ENCODE measurements at regions not wholly inside any gene's neighbourhood (a gene's known extent, or its start where the extent isn't known, plus 50 kb on each side); places are given as distances from the start of the nearest gene placed in this dataset.

GRCh38 chr10:8533462-8533861 is 479.0 kb downstream of the GATA3 start:
- Histone ChIP-seq H2AFZ (ENCODE audit: low read length) (no peak overlapping the region), H2BK12ac (ENCODE audit: low read length) (no peak overlapping the region), H2AK5ac (ENCODE audit: low read depth, low read length) (no peak overlapping the region), H2BK5ac (ENCODE audit: low read length) (no peak overlapping the region), H3K23ac (ENCODE audit: low read depth, low read length, poor library complexity) (no peak overlapping the region), H3K14ac (ENCODE audit: low read length) (no peak overlapping the region), H3K4me1 (ENCODE audit: control insufficient read depth in 2 of 2, insufficient read depth in 1 of 2, low read depth in 1 of 2, low read length in 2 of 2) (peaks cover 0 to 2% of the 10 kb centered on the region in 2 donors), H3K9me3 (replicated peaks in 1 of 2; ENCODE audit: control insufficient read depth in 2 of 2, insufficient read depth in 1 of 2, low read depth in 1 of 2, low read length in 2 of 2) (no peaks in the 10 kb centered on the region), H4K91ac (ENCODE audit: low read depth, low read length, poor library complexity) (no peak overlapping the region), H3K27ac (replicated peaks; ENCODE audit: low read length) (no peak overlapping the region), H3K4me2 (ENCODE audit: insufficient read depth, low read length, poor library complexity, severe bottlenecking) (no peak overlapping the region), H3K18ac (ENCODE audit: low read length) (no peak overlapping the region), H3K36me3 (replicated peaks in 1 of 2; ENCODE audit: control insufficient read depth in 2 of 2, insufficient read depth in 2 of 2, low read length in 2 of 2) (no peaks in the 10 kb centered on the region), H3K4ac (ENCODE audit: low read length) (no peak overlapping the region), H2BK15ac (ENCODE audit: low read length) (no peak overlapping the region), H2BK120ac (ENCODE audit: low read depth, low read length) (no peak overlapping the region), H3K79me1 (ENCODE audit: low read depth, low read length) (no peaks in the 10 kb centered on the region), H3K9ac (ENCODE audit: low read depth, low read length, poor library complexity) (no peak overlapping the region), H4K8ac (ENCODE audit: low read depth, low read length) (no peak overlapping the region), H3K27me3 (ENCODE audit: control insufficient read depth in 3 of 3, insufficient read depth in 3 of 3, low read depth in 1 of 3, low read length in 3 of 3) (no peaks in the 10 kb centered on the region), H3K4me3 (ENCODE audit: low read length in 2 of 2) (no peak overlapping the region)
- no peak for DNase-seq (ENCODE audit: low spot score)
- WGBS, 2 donors (ENCODE audit: extremely low coverage in 2 of 2, insufficient read length in 2 of 2, insufficient replicate concordance in 1 of 2), result no CpG with 5 or more reads among the region's 12 CpGs

GRCh38 chr10:8534096-8534495 is 479.6 kb downstream of the GATA3 start:
- Histone ChIP-seq H3K9me3 (replicated peaks in 1 of 2; ENCODE audit: control insufficient read depth in 2 of 2, insufficient read depth in 1 of 2, low read depth in 1 of 2, low read length in 2 of 2) (no peaks in the 10 kb centered on the region), H2BK5ac (ENCODE audit: low read length) (no peak overlapping the region), H3K36me3 (replicated peaks in 1 of 2; ENCODE audit: control insufficient read depth in 2 of 2, insufficient read depth in 2 of 2, low read length in 2 of 2) (no peaks in the 10 kb centered on the region), H2AFZ (ENCODE audit: low read length) (no peak overlapping the region), H2BK15ac (ENCODE audit: low read length) (no peak overlapping the region), H4K8ac (ENCODE audit: low read depth, low read length) (no peak overlapping the region), H3K4me1 (ENCODE audit: control insufficient read depth in 2 of 2, insufficient read depth in 1 of 2, low read depth in 1 of 2, low read length in 2 of 2) (peaks cover 0 to 2% of the 10 kb centered on the region in 2 donors), H3K27ac (replicated peaks; ENCODE audit: low read length) (no peak overlapping the region), H3K18ac (ENCODE audit: low read length) (no peak overlapping the region), H3K27me3 (ENCODE audit: control insufficient read depth in 3 of 3, insufficient read depth in 3 of 3, low read depth in 1 of 3, low read length in 3 of 3) (no peaks in the 10 kb centered on the region), H3K4me2 (ENCODE audit: insufficient read depth, low read length, poor library complexity, severe bottlenecking) (no peak overlapping the region), H3K79me1 (ENCODE audit: low read depth, low read length) (no peaks in the 10 kb centered on the region), H2BK12ac (ENCODE audit: low read length) (no peak overlapping the region), H3K23ac (ENCODE audit: low read depth, low read length, poor library complexity) (no peak overlapping the region), H2BK120ac (ENCODE audit: low read depth, low read length) (no peak overlapping the region), H3K14ac (ENCODE audit: low read length) (no peak overlapping the region), H2AK5ac (ENCODE audit: low read depth, low read length) (no peak overlapping the region), H3K4ac (ENCODE audit: low read length) (no peak overlapping the region), H3K9ac (ENCODE audit: low read depth, low read length, poor library complexity) (no peak overlapping the region), H4K91ac (ENCODE audit: low read depth, low read length, poor library complexity) (no peak overlapping the region), H3K4me3 (ENCODE audit: low read length in 2 of 2) (no peak overlapping the region)
- WGBS, 2 donors (ENCODE audit: extremely low coverage in 2 of 2, insufficient read length in 2 of 2, insufficient replicate concordance in 1 of 2), result no CpG with 5 or more reads among the region's 6 CpGs
- no peak for DNase-seq (ENCODE audit: low spot score)

GRCh38 chr10:8534891-8535290 is 480.4 kb downstream of the GATA3 start:
- H4K91ac ChIP-seq (ENCODE audit: low read depth, low read length, poor library complexity), result no peak overlapping the region
- H3K36me3 ChIP-seq (replicated peaks in 1 of 2; ENCODE audit: control insufficient read depth in 2 of 2, insufficient read depth in 2 of 2, low read length in 2 of 2), result no peaks in the 10 kb centered on the region
- H3K14ac ChIP-seq (ENCODE audit: low read length), result no peak overlapping the region
- no peak overlapping the region for H3K4me2 ChIP-seq (ENCODE audit: insufficient read depth, low read length, poor library complexity, severe bottlenecking)
- peaks cover 0 to 2% of the 10 kb centered on the region in 2 donors for H3K9me3 ChIP-seq (replicated peaks in 1 of 2; ENCODE audit: control insufficient read depth in 2 of 2, insufficient read depth in 1 of 2, low read depth in 1 of 2, low read length in 2 of 2)
- H2BK15ac ChIP-seq (ENCODE audit: low read length), result no peak overlapping the region
- DNase-seq (ENCODE audit: low spot score), result no peak
- H3K79me1 ChIP-seq (ENCODE audit: low read depth, low read length), result no peaks in the 10 kb centered on the region
- H2AFZ ChIP-seq (ENCODE audit: low read length), result no peak overlapping the region
- no peak overlapping the region for H4K8ac ChIP-seq (ENCODE audit: low read depth, low read length)
- H2BK120ac ChIP-seq (ENCODE audit: low read depth, low read length), result no peak overlapping the region
- H2AK5ac ChIP-seq (ENCODE audit: low read depth, low read length), result no peak overlapping the region
- no CpG with 5 or more reads among the region's 4 CpGs for WGBS, 2 donors (ENCODE audit: extremely low coverage in 2 of 2, insufficient read length in 2 of 2, insufficient replicate concordance in 1 of 2)
- H3K23ac ChIP-seq (ENCODE audit: low read depth, low read length, poor library complexity), result no peak overlapping the region
- H3K18ac ChIP-seq (ENCODE audit: low read length), result no peak overlapping the region
- H2BK5ac ChIP-seq (ENCODE audit: low read length), result no peak overlapping the region
- no peak overlapping the region for H3K4me3 ChIP-seq (ENCODE audit: low read length in 2 of 2)
- H2BK12ac ChIP-seq (ENCODE audit: low read length), result no peak overlapping the region
- H3K27me3 ChIP-seq (ENCODE audit: control insufficient read depth in 3 of 3, insufficient read depth in 3 of 3, low read depth in 1 of 3, low read length in 3 of 3), result no peaks in the 10 kb centered on the region
- no peak overlapping the region for H3K27ac ChIP-seq (replicated peaks; ENCODE audit: low read length)
- H3K4me1 ChIP-seq (ENCODE audit: control insufficient read depth in 2 of 2, insufficient read depth in 1 of 2, low read depth in 1 of 2, low read length in 2 of 2), result peaks cover 0 to 2% of the 10 kb centered on the region in 2 donors
- no peak overlapping the region for H3K9ac ChIP-seq (ENCODE audit: low read depth, low read length, poor library complexity)
- H3K4ac ChIP-seq (ENCODE audit: low read length), result no peak overlapping the region

GRCh38 chr10:8539056-8539455 is 484.6 kb downstream of the GATA3 start:
- no peaks in the 10 kb centered on the region for H3K36me3 ChIP-seq (replicated peaks in 1 of 2; ENCODE audit: control insufficient read depth in 2 of 2, insufficient read depth in 2 of 2, low read length in 2 of 2)
- H3K18ac ChIP-seq (ENCODE audit: low read length), result no peak overlapping the region
- H3K27me3 ChIP-seq (ENCODE audit: control insufficient read depth in 3 of 3, insufficient read depth in 3 of 3, low read depth in 1 of 3, low read length in 3 of 3), result no peaks in the 10 kb centered on the region
- H3K4me2 ChIP-seq (ENCODE audit: insufficient read depth, low read length, poor library complexity, severe bottlenecking), result no peak overlapping the region
- WGBS, 2 donors (ENCODE audit: extremely low coverage in 2 of 2, insufficient read length in 2 of 2, insufficient replicate concordance in 1 of 2), result no CpG with 5 or more reads among the region's 3 CpGs
- H2BK12ac ChIP-seq (ENCODE audit: low read length), result no peak overlapping the region
- no peak overlapping the region for H3K9ac ChIP-seq (ENCODE audit: low read depth, low read length, poor library complexity)
- H2AK5ac ChIP-seq (ENCODE audit: low read depth, low read length), result no peak overlapping the region
- no peak overlapping the region for H3K4ac ChIP-seq (ENCODE audit: low read length)
- DNase-seq (ENCODE audit: low spot score), result no peak
- H4K8ac ChIP-seq (ENCODE audit: low read depth, low read length), result no peak overlapping the region
- no peak overlapping the region for H2BK5ac ChIP-seq (ENCODE audit: low read length)
- H3K4me1 ChIP-seq (ENCODE audit: control insufficient read depth in 2 of 2, insufficient read depth in 1 of 2, low read depth in 1 of 2, low read length in 2 of 2), result no peaks in the 10 kb centered on the region
- no peak overlapping the region for H3K14ac ChIP-seq (ENCODE audit: low read length)
- peaks cover 0 to 5% of the 10 kb centered on the region in 2 donors for H3K9me3 ChIP-seq (replicated peaks in 1 of 2; ENCODE audit: control insufficient read depth in 2 of 2, insufficient read depth in 1 of 2, low read depth in 1 of 2, low read length in 2 of 2)
- H3K27ac ChIP-seq (replicated peaks; ENCODE audit: low read length), result no peak overlapping the region
- no peak overlapping the region for H2AFZ ChIP-seq (ENCODE audit: low read length)
- no peak overlapping the region for H4K91ac ChIP-seq (ENCODE audit: low read depth, low read length, poor library complexity)
- H3K23ac ChIP-seq (ENCODE audit: low read depth, low read length, poor library complexity), result no peak overlapping the region
- no peaks in the 10 kb centered on the region for H3K79me1 ChIP-seq (ENCODE audit: low read depth, low read length)
- no peak overlapping the region for H3K4me3 ChIP-seq (ENCODE audit: low read length in 2 of 2)
- H2BK120ac ChIP-seq (ENCODE audit: low read depth, low read length), result no peak overlapping the region
- H2BK15ac ChIP-seq (ENCODE audit: low read length), result no peak overlapping the region

Measured in neuronal stem cell (in vitro differentiated cells).